ENCODE measurements at regions not wholly inside any gene's neighbourhood (a gene's known extent, or its start where the extent isn't known, plus 50 kb on each side); places are given as distances from the start of the nearest gene placed in this dataset.

- no peak for TF ChIP-seq POLR2A (IDR thresholded peaks at IDR 0.05)
- no peak for TF ChIP-seq CTCF (IDR thresholded peaks at IDR 0.05)
- TF ChIP-seq POLR2AphosphoS5 (IDR thresholded peaks at IDR 0.05) = no peak
Observed at GRCh38 chr9:102354041-102354440, 615.6 kb upstream of the GRIN3A start.
